ENCODE measurements at regions not wholly inside any gene's neighbourhood (a gene's known extent, or its start where the extent isn't known, plus 50 kb on each side); places are given as distances from the start of the nearest gene placed in this dataset.

GRCh38 chr15:53230473-53230872 is 440.3 kb upstream of the ONECUT1 start:
- no peaks in the 10 kb centered on the region for H3K4me1 Mint-ChIP-seq
- Histone ChIP-seq H3K9ac (ENCODE audit: insufficient read depth, low read length, poor library complexity, severe bottlenecking) (no peak overlapping the region), H3K4me1 (ENCODE audit: control insufficient read depth in 1 of 2, insufficient read depth in 2 of 2, low read length in 2 of 2) (no peaks in the 10 kb centered on the region), H3K4me2 (replicated peaks; ENCODE audit: extremely low read depth, low read length, poor library complexity, severe bottlenecking) (no peak overlapping the region), H3K36me3 (replicated peaks in 1 of 2; ENCODE audit: control insufficient read depth in 1 of 2, insufficient read depth in 2 of 2, low read length in 2 of 2) (no peaks in the 10 kb centered on the region), H3K4me3 (replicated peaks in 1 of 3; ENCODE audit: low read depth in 2 of 3, low read length in 3 of 3) (no peak overlapping the region), H3K27me3 (ENCODE audit: control insufficient read depth in 2 of 2, insufficient read depth in 2 of 2, low read length in 2 of 2) (no peaks in the 10 kb centered on the region), H4K20me1 (ENCODE audit: insufficient read depth, low read length) (no peaks in the 10 kb centered on the region), H3K9me3 (replicated peaks in 1 of 2; ENCODE audit: control insufficient read depth in 1 of 2, insufficient read depth in 1 of 2, low read length in 2 of 2) (no peaks in the 10 kb centered on the region), H3K27ac (ENCODE audit: low read depth in 1 of 2, low read length in 2 of 2) (no peak overlapping the region), H2AFZ (ENCODE audit: insufficient read depth, low read depth, low read length, poor library complexity, severe bottlenecking) (no peak overlapping the region), H3K79me2 (ENCODE audit: insufficient read depth, low read length) (no peaks in the 10 kb centered on the region)
- intact Hi-C loops (cut with micrococcal nuclease): no loop called here
- WGBS (ENCODE audit: insufficient coverage): no CpG with 5 or more reads among the region's 1 CpG
- peaks cover 0 to 1% (median 0%) of the 10 kb centered on the region in 3 donors for H3K27me3 Mint-ChIP-seq (ENCODE audit: low read depth in 3 of 3)
- DNase-seq: no peak
- H3K4me3 Mint-ChIP-seq: no peak overlapping the region
- TF ChIP-seq CTCF (IDR thresholded peaks at IDR 0.05): no peak
- H3K36me3 Mint-ChIP-seq: no peaks in the 10 kb centered on the region
- no peaks in the 10 kb centered on the region for H3K9me3 Mint-ChIP-seq
- H3K27ac Mint-ChIP-seq: no peak overlapping the region

- Histone ChIP-seq H3K27me3 (ENCODE audit: control insufficient read depth in 2 of 2, insufficient read depth in 2 of 2, low read length in 2 of 2) (no peaks in the 10 kb centered on the region), H3K9me3 (replicated peaks in 1 of 2; ENCODE audit: control insufficient read depth in 1 of 2, insufficient read depth in 1 of 2, low read length in 2 of 2) (no peaks in the 10 kb centered on the region), H3K4me3 (replicated peaks in 1 of 3; ENCODE audit: low read depth in 2 of 3, low read length in 3 of 3) (no peak overlapping the region), H3K4me2 (replicated peaks; ENCODE audit: extremely low read depth, low read length, poor library complexity, severe bottlenecking) (no peak overlapping the region), H3K4me1 (ENCODE audit: control insufficient read depth in 1 of 2, insufficient read depth in 2 of 2, low read length in 2 of 2) (no peaks in the 10 kb centered on the region), H3K36me3 (replicated peaks in 1 of 2; ENCODE audit: control insufficient read depth in 1 of 2, insufficient read depth in 2 of 2, low read length in 2 of 2) (no peaks in the 10 kb centered on the region), H3K27ac (ENCODE audit: low read depth in 1 of 2, low read length in 2 of 2) (no peak overlapping the region), H3K79me2 (ENCODE audit: insufficient read depth, low read length) (no peaks in the 10 kb centered on the region), H2AFZ (ENCODE audit: insufficient read depth, low read depth, low read length, poor library complexity, severe bottlenecking) (no peak overlapping the region), H4K20me1 (ENCODE audit: insufficient read depth, low read length) (no peaks in the 10 kb centered on the region), H3K9ac (ENCODE audit: insufficient read depth, low read length, poor library complexity, severe bottlenecking) (no peak overlapping the region)
- Mint-ChIP-seq H3K27ac (no peak overlapping the region), H3K9me3 (peaks cover 2 to 11% (median 3%) of the 10 kb centered on the region in 7 donors), H3K27me3 (ENCODE audit: low read depth in 3 of 3) (peaks cover 1 to 2% (median 1%) of the 10 kb centered on the region in 3 donors), H3K4me3 (no peak overlapping the region), H3K36me3 (no peaks in the 10 kb centered on the region), H3K4me1 (no peaks in the 10 kb centered on the region)
- intact Hi-C loops (cut with micrococcal nuclease): no loop called here
- no peak for TF ChIP-seq CTCF (IDR thresholded peaks at IDR 0.05)
- DNase-seq: no peak
- no CpG with 5 or more reads among the region's 2 CpGs for WGBS (ENCODE audit: insufficient coverage)
Measured at GRCh38 chr15:53226559-53226958, 436.4 kb upstream of the ONECUT1 start.

Data from CD14-positive monocyte (primary cell).